OCI-LY1 (cell line): ENCODE measurements at regions not wholly inside any gene's neighbourhood (a gene's known extent, or its start where the extent isn't known, plus 50 kb on each side); places are given as distances from the start of the nearest gene placed in this dataset.

ENCODE experiments used
- H2AFZ ChIP-seq: fragments of 200-600 bp; sonication (generic), shearing (Covaris generic); 2 replicates; pipeline ENCODE4 v1.6.0; 2014; ENCODE audit warnings: antibody characterized with exemption, mild to moderate bottlenecking, low read length
- H3F3A ChIP-seq: fragments of 200-600 bp; sonication (generic), shearing (Covaris generic); 2 replicates; pipeline ENCODE4 v1.6.0; 2014; ENCODE audit warnings: mild to moderate bottlenecking, antibody characterized with exemption, low read length, moderate library complexity; ENCODE audit not compliant: insufficient read depth
- H3K27ac ChIP-seq: fragments of 200-600 bp; sonication (generic); 2 replicates; pipeline ENCODE4 v1.5.1; 2014; ENCODE audit warnings: low read length, mixed run types, mild to moderate bottlenecking, low read depth; ENCODE audit not compliant: poor library complexity, severe bottlenecking
- H3K27me3 ChIP-seq: fragments of 200-600 bp; sonication (generic); 2 replicates; pipeline ENCODE4 v1.6.0; 2014; ENCODE audit warnings: antibody characterized with exemption, mild to moderate bottlenecking, low read length, moderate library complexity; ENCODE audit not compliant: insufficient read depth
- H3K36me3 ChIP-seq: fragments of 200-600 bp; sonication (generic); 2 replicates; pipeline ENCODE4 v1.6.1; 2014; ENCODE audit warnings: mild to moderate bottlenecking, antibody characterized with exemption, low read length, moderate library complexity, mixed read lengths; ENCODE audit not compliant: insufficient read depth
- H3K4me1 ChIP-seq: fragments of 200-600 bp; sonication (generic); 2 replicates; pipeline ENCODE4 v1.5.1; 2014; ENCODE audit warnings: mild to moderate bottlenecking, low read length, moderate library complexity; ENCODE audit not compliant: insufficient read depth, severe bottlenecking
- H3K4me2 ChIP-seq: fragments of 200-600 bp; sonication (generic), shearing (Covaris generic); 2 replicates; pipeline ENCODE4 v1.6.1; 2014; ENCODE audit warnings: low read length
- H3K4me3 ChIP-seq: fragments of 200-600 bp; sonication (generic); 2 replicates; pipeline ENCODE4 v1.5.1; 2014; ENCODE audit warnings: low read length, low read depth, mild to moderate bottlenecking, mixed read lengths; ENCODE audit not compliant: poor library complexity, severe bottlenecking
- H3K79me2 ChIP-seq: fragments of 200-600 bp; shearing (Covaris generic); 2 replicates; pipeline ENCODE4 v1.6.1; 2016; ENCODE audit warnings: mixed run types, low read length, mixed read lengths; ENCODE audit not compliant: insufficient read depth
- H3K9ac ChIP-seq: fragments of 200-600 bp; sonication (generic), shearing (Covaris generic); 2 replicates; pipeline ENCODE4 v1.6.1; 2014; ENCODE audit warnings: mild to moderate bottlenecking, low read length, mixed read lengths
- H3K9me2 ChIP-seq: fragments of 200-600 bp; sonication (generic), shearing (Covaris generic); 2 replicates; pipeline ENCODE4 v1.6.1; 2014; ENCODE audit warnings: low read depth, mild to moderate bottlenecking, low read length, mixed read lengths
- H3K9me3 ChIP-seq: fragments of 200-600 bp; shearing (Covaris generic); 2 replicates; pipeline ENCODE4 v1.6.1; 2014; ENCODE audit warnings: low read length, mixed read lengths
- H4K20me1 ChIP-seq: fragments of 200-600 bp; sonication (generic), shearing (Covaris generic); 2 replicates; pipeline ENCODE4 v1.6.0; 2016; ENCODE audit warnings: mild to moderate bottlenecking, low read length; ENCODE audit not compliant: insufficient read depth
- CTCF ChIP-seq: fragments of 200-600 bp; sonication (generic), shearing (Covaris generic); IDR thresholded peaks from 2 replicates; pipeline ENCODE4 v1.5.1; 2017; ENCODE audit warnings: mild to moderate bottlenecking, antibody characterized with exemption, low read length, moderate library complexity, mixed read lengths
- EZH2 ChIP-seq: fragments of 200-600 bp; sonication (generic), shearing (Covaris generic); IDR thresholded peaks from 2 replicates; pipeline ENCODE4 v1.8.0; 2017; ENCODE audit warnings: borderline replicate concordance, mixed run types, mild to moderate bottlenecking, antibody characterized with exemption, low read length, moderate library complexity, mixed read lengths

- no peak overlapping the region for H3K9ac ChIP-seq
- no peak overlapping the region for H3K4me3 ChIP-seq
- TF ChIP-seq CTCF: no peak
- no peak for TF ChIP-seq EZH2
- no peaks in the 10 kb centered on the region for H3K9me3 ChIP-seq
- no peak overlapping the region for H3K27ac ChIP-seq
- H3F3A ChIP-seq: no peaks in the 10 kb centered on the region
- H3K4me2 ChIP-seq: no peak overlapping the region
- no peaks in the 10 kb centered on the region for H4K20me1 ChIP-seq
- H3K9me2 ChIP-seq: no peaks in the 10 kb centered on the region
- H3K4me1 ChIP-seq: no peaks in the 10 kb centered on the region
- no peak overlapping the region for H2AFZ ChIP-seq
- H3K27me3 ChIP-seq: no peaks in the 10 kb centered on the region
- H3K36me3 ChIP-seq: no peaks in the 10 kb centered on the region
- H3K79me2 ChIP-seq: no peaks in the 10 kb centered on the region
These were observed 296.5 kb upstream of the MIR17HG start for GRCh38 chr13:91050970-91051369.

- H4K20me1 ChIP-seq: no peaks in the 10 kb centered on the region
- no peaks in the 10 kb centered on the region for H3K9me3 ChIP-seq
- H3K9ac ChIP-seq: no peak overlapping the region
- no peak overlapping the region for H3K4me3 ChIP-seq
- no peaks in the 10 kb centered on the region for H3K9me2 ChIP-seq
- no peaks in the 10 kb centered on the region for H3K79me2 ChIP-seq
- no peaks in the 10 kb centered on the region for H3K4me1 ChIP-seq
- no peak for TF ChIP-seq EZH2
- TF ChIP-seq CTCF: no peak
- no peak overlapping the region for H2AFZ ChIP-seq
- H3K4me2 ChIP-seq: no peak overlapping the region
- no peaks in the 10 kb centered on the region for H3F3A ChIP-seq
- H3K27ac ChIP-seq: no peak overlapping the region
- H3K36me3 ChIP-seq: no peaks in the 10 kb centered on the region
- H3K27me3 ChIP-seq: no peaks in the 10 kb centered on the region
These were observed 294.6 kb upstream of the MIR17HG start for GRCh38 chr13:91052876-91053275.

- Histone ChIP-seq H3K27me3 (no peaks in the 10 kb centered on the region), H2AFZ (no peak overlapping the region), H3K79me2 (no peaks in the 10 kb centered on the region), H3K9me3 (no peaks in the 10 kb centered on the region), H3K4me2 (no peak overlapping the region), H3K27ac (no peak overlapping the region), H3K4me3 (no peak overlapping the region), H4K20me1 (no peaks in the 10 kb centered on the region), H3K36me3 (no peaks in the 10 kb centered on the region), H3F3A (no peaks in the 10 kb centered on the region), H3K4me1 (no peaks in the 10 kb centered on the region), H3K9me2 (no peaks in the 10 kb centered on the region), H3K9ac (no peak overlapping the region)
- TF ChIP-seq EZH2 (no peak), CTCF (no peak)
These were observed 294.0 kb upstream of the MIR17HG start for GRCh38 chr13:91053318-91054065.
